Osteocyte (in vitro differentiated cells): ENCODE measurements at regions not wholly inside any gene's neighbourhood (a gene's known extent, or its start where the extent isn't known, plus 50 kb on each side); places are given as distances from the start of the nearest gene placed in this dataset.
"Not testable (repeated sequence)": the region's sequence is repeated elsewhere in the genome, so short reads cannot be mapped to it uniquely, and the experiment has no call there.

Experiments
- DNase-seq: peaks from one replicate; pipeline ENCODE4 v3.0.0; 2021; ENCODE audit warnings: mixed read lengths; ENCODE audit not compliant: unreplicated experiment; ENCODE audit errors: extremely low spot score
- H3K27ac Mint-ChIP-seq: one replicate; pipeline ENCODE4 v1.8.0; 2021; ENCODE audit warnings: mild to moderate bottlenecking, mixed read lengths; ENCODE audit not compliant: unreplicated experiment
- H3K27me3 Mint-ChIP-seq: one replicate; pipeline ENCODE4 v1.8.0; 2021; ENCODE audit warnings: mixed read lengths; ENCODE audit not compliant: unreplicated experiment
- H3K36me3 Mint-ChIP-seq: one replicate; pipeline ENCODE4 v1.8.0; 2021; ENCODE audit warnings: mixed read lengths; ENCODE audit not compliant: unreplicated experiment
- H3K4me1 Mint-ChIP-seq: one replicate; pipeline ENCODE4 v1.8.0; 2021; ENCODE audit warnings: mixed read lengths; ENCODE audit not compliant: unreplicated experiment
- H3K4me3 Mint-ChIP-seq: one replicate; pipeline ENCODE4 v1.8.0; 2021; ENCODE audit warnings: mild to moderate bottlenecking, moderate library complexity, mixed read lengths; ENCODE audit not compliant: unreplicated experiment
- H3K9me3 Mint-ChIP-seq: one replicate; pipeline ENCODE4 v1.8.0; 2021; ENCODE audit warnings: mixed read lengths; ENCODE audit not compliant: unreplicated experiment
- CTCF ChIP-seq: fragments of 200-600 bp; sonication (generic); IDR thresholded peaks from 2 replicates; pipeline ENCODE4 v1.5.0; 2021; ENCODE audit warnings: antibody characterized with exemption, mild to moderate bottlenecking, moderate library complexity

GRCh38 chr2:118372886-118373830, 284.9 kb downstream of the INSIG2 start:
- Mint-ChIP-seq H3K4me3 (no peak overlapping the region), H3K9me3 (no peaks in the 10 kb centered on the region), H3K4me1 (no peaks in the 10 kb centered on the region), H3K27me3 (no peaks in the 10 kb centered on the region), H3K36me3 (no peaks in the 10 kb centered on the region), H3K27ac (no peak overlapping the region)
- no peak for DNase-seq
- TF ChIP-seq CTCF = no peak

- no peaks in the 10 kb centered on the region for H3K9me3 Mint-ChIP-seq
- H3K4me3 Mint-ChIP-seq = no peak overlapping the region
- no peak overlapping the region for H3K27ac Mint-ChIP-seq
- H3K27me3 Mint-ChIP-seq = no peaks in the 10 kb centered on the region
- DNase-seq = no peak
- H3K4me1 Mint-ChIP-seq = no peaks in the 10 kb centered on the region
- no peaks in the 10 kb centered on the region for H3K36me3 Mint-ChIP-seq
- TF ChIP-seq CTCF = peak; percentile 42
These were observed 283.2 kb downstream of the INSIG2 start for GRCh38 chr2:118371515-118371914.

- H3K27me3 Mint-ChIP-seq, H3K36me3 Mint-ChIP-seq, DNase-seq, H3K4me3 Mint-ChIP-seq, H3K27ac Mint-ChIP-seq, H3K9me3 Mint-ChIP-seq, H3K4me1 Mint-ChIP-seq: not testable (repeated sequence)
These were observed 281.2 kb downstream of the INSIG2 start for GRCh38 chr2:118369521-118369920.

GRCh38 chr2:118363604-118364003, 275.3 kb downstream of the INSIG2 start:
- Mint-ChIP-seq H3K4me3 (no peak overlapping the region), H3K36me3 (no peaks in the 10 kb centered on the region), H3K9me3 (peaks cover 5% of the 10 kb centered on the region), H3K4me1 (no peaks in the 10 kb centered on the region), H3K27ac (no peak overlapping the region), H3K27me3 (no peaks in the 10 kb centered on the region)
- DNase-seq = no peak
- TF ChIP-seq CTCF = no peak

- DNase-seq = no peak
- Mint-ChIP-seq H3K4me1 (no peaks in the 10 kb centered on the region), H3K27ac (no peak overlapping the region), H3K9me3 (peaks cover 10% of the 10 kb centered on the region), H3K36me3 (no peaks in the 10 kb centered on the region), H3K4me3 (no peak overlapping the region), H3K27me3 (peaks cover 2% of the 10 kb centered on the region)
- TF ChIP-seq CTCF = no peak
These were observed 267.8 kb downstream of the INSIG2 start for GRCh38 chr2:118356051-118356450.
